Fibroblast of lung (primary cell): ENCODE measurements at regions not wholly inside any gene's neighbourhood (a gene's known extent, or its start where the extent isn't known, plus 50 kb on each side); places are given as distances from the start of the nearest gene placed in this dataset.
A peak's percentile ranks its signal among the peaks of the same experiment; 100 is the strongest.

Experiments used
- DNase-seq, 2 donors: peaks; one replicate each; pipeline versions ENCODE4 v3.0.0 to v3.0.0-alpha.2; 2010; ENCODE audit warnings: low read depth in 2 of 2
- H2AFZ ChIP-seq: 2 replicates; pipeline ENCODE4 v1.5.1; 2012; ENCODE audit warnings: low read length, control low read depth, inconsistent platforms
- H3K27ac ChIP-seq: 2 replicates; pipeline ENCODE4 v1.5.1; 2011; ENCODE audit warnings: low read length, control low read depth; ENCODE audit not compliant: insufficient read depth
- H3K27me3 ChIP-seq: 2 replicates; pipeline ENCODE4 v1.5.1; 2011; ENCODE audit warnings: mild to moderate bottlenecking, low read length; ENCODE audit not compliant: control insufficient read depth, insufficient read depth
- H3K36me3 ChIP-seq: 2 replicates; pipeline ENCODE4 v1.5.1; 2011; ENCODE audit warnings: low read length; ENCODE audit not compliant: control insufficient read depth, insufficient read depth
- H3K4me1 ChIP-seq: 2 replicates; pipeline ENCODE4 v1.5.1; 2011; ENCODE audit warnings: low read length; ENCODE audit not compliant: control insufficient read depth, insufficient read depth; ENCODE audit errors: extremely low read depth
- H3K4me2 ChIP-seq: 2 replicates; pipeline ENCODE4 v1.5.1; 2011; ENCODE audit warnings: low read length, control low read depth; ENCODE audit not compliant: insufficient read depth; ENCODE audit errors: extremely low read depth
- H3K4me3 ChIP-seq, 4 experiments: fragments of 200-600 bp in 1 of 4; sonication (generic) in 1 of 4; replicated peaks in 1 of 4; 2 replicates each; pipeline ENCODE4 v1.5.1; 2011 to 2016; ENCODE audit warnings: low read length in 4 of 4, low read depth in 3 of 4, mild to moderate bottlenecking in 3 of 4, control low read depth in 2 of 4, inconsistent platforms in 1 of 4, mixed read lengths in 1 of 4; ENCODE audit not compliant: insufficient read depth in 1 of 4; ENCODE audit errors: control extremely low read depth in 1 of 4
- H3K79me2 ChIP-seq: 2 replicates; pipeline ENCODE4 v1.5.1; 2012; ENCODE audit warnings: mild to moderate bottlenecking, low read length, inconsistent platforms; ENCODE audit not compliant: control insufficient read depth, insufficient read depth
- H3K9ac ChIP-seq: 2 replicates; pipeline ENCODE4 v1.5.1; 2011; ENCODE audit warnings: mild to moderate bottlenecking, low read length, control low read depth; ENCODE audit not compliant: insufficient read depth
- H3K9me3 ChIP-seq: 2 replicates; pipeline ENCODE4 v1.5.1; 2012; ENCODE audit warnings: low read depth, low read length; ENCODE audit not compliant: control insufficient read depth, insufficient read depth
- H4K20me1 ChIP-seq: 2 replicates; pipeline ENCODE4 v1.5.1; 2011; ENCODE audit warnings: low read length; ENCODE audit not compliant: control insufficient read depth, insufficient read depth; ENCODE audit errors: extremely low read depth
- CTCF ChIP-seq, 2 donors: IDR thresholded peaks in 1 of 2; conservative IDR thresholded peaks in 1 of 2; 1 replicate in 1 of 2; 2 replicates in 1 of 2; pipeline ENCODE4 v1.5.1; 2011 to 2012; ENCODE audit warnings: low read length in 2 of 2, control low read depth in 1 of 2, inconsistent platforms in 1 of 2, low read depth in 1 of 2, mild to moderate bottlenecking in 1 of 2
- EZH2 ChIP-seq: IDR thresholded peaks from 2 replicates; pipeline ENCODE4 v1.5.1; 2012; ENCODE audit warnings: low read length, control low read depth, mild to moderate bottlenecking; ENCODE audit errors: missing control alignments

- Histone ChIP-seq H3K27me3 (peaks cover 3% of the 10 kb centered on the region), H3K9ac (no peak overlapping the region), H3K79me2 (no peaks in the 10 kb centered on the region), H3K4me2 (no peak overlapping the region), H3K4me1 (no peaks in the 10 kb centered on the region), H3K4me3 (no peak overlapping the region), H3K27ac (no peak overlapping the region), H4K20me1 (no peaks in the 10 kb centered on the region), H2AFZ (no peak overlapping the region), H3K9me3 (no peaks in the 10 kb centered on the region), H3K36me3 (no peaks in the 10 kb centered on the region)
- no peak for DNase-seq
- no peak for TF ChIP-seq CTCF (conservative IDR thresholded peaks at IDR 0.05 in 1 of 2, IDR thresholded peaks at IDR 0.05 in 1 of 2; ENCODE audit: low read depth in 1 of 2, low read length in 2 of 2)
- TF ChIP-seq EZH2: no peak
Measured at GRCh38 chr11:32256466-32256865, 165.6 kb downstream of the RCN1 start.

DNA sequence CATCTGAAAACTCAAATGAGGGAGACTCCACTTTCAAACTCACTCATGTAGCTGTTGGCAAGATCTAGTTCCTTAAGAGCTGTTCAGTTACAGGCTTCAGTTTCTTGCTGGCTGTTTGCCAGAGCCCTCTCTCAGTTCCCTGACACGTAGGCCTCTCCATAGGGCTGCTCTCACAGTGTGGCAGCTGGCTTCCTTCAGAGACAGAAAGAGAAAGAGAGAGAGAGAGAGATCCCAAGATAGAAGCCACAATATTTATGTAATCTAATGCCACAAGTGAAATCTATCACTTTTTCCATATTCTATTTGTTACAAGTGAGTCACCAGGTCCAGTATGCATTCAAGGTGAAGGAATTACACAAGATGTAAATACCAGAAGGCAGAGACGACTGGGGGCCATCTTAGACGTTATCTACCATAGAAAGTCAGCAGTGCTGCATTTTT, 168.8 kb downstream of the RCN1 start:
- no peak overlapping the region for H3K27ac ChIP-seq
- TF ChIP-seq CTCF (conservative IDR thresholded peaks at IDR 0.05 in 1 of 2, IDR thresholded peaks at IDR 0.05 in 1 of 2; ENCODE audit: low read depth in 1 of 2, low read length in 2 of 2) (no peak), EZH2 (no peak)
- peak; percentile 81 to 99 for DNase-seq

GRCh38 chr11:32262367-32262766, 171.5 kb downstream of the RCN1 start:
- H4K20me1 ChIP-seq: no peaks in the 10 kb centered on the region
- TF ChIP-seq CTCF (conservative IDR thresholded peaks at IDR 0.05 in 1 of 2, IDR thresholded peaks at IDR 0.05 in 1 of 2; ENCODE audit: low read depth in 1 of 2, low read length in 2 of 2): no peak
- no peak for TF ChIP-seq EZH2
- H3K27ac ChIP-seq: no peak overlapping the region
- DNase-seq: no peak
- no peaks in the 10 kb centered on the region for H3K4me1 ChIP-seq
- H3K4me2 ChIP-seq: no peak overlapping the region
- H3K4me3 ChIP-seq: no peak overlapping the region
- no peaks in the 10 kb centered on the region for H3K9me3 ChIP-seq
- no peaks in the 10 kb centered on the region for H3K36me3 ChIP-seq
- H3K9ac ChIP-seq: no peak overlapping the region
- H3K79me2 ChIP-seq: no peaks in the 10 kb centered on the region
- H3K27me3 ChIP-seq: no peaks in the 10 kb centered on the region
- no peak overlapping the region for H2AFZ ChIP-seq

More for the DNA sequence above, 168.8 kb downstream of the RCN1 start:
- Histone ChIP-seq H4K20me1 (no peaks in the 10 kb centered on the region), H3K27me3 (peaks cover 3% of the 10 kb centered on the region), H3K4me1 (no peaks in the 10 kb centered on the region), H3K9ac (no peak overlapping the region), H3K4me3 (no peak overlapping the region), H3K9me3 (no peaks in the 10 kb centered on the region), H3K79me2 (no peaks in the 10 kb centered on the region), H3K4me2 (no peak overlapping the region), H2AFZ (no peak overlapping the region), H3K36me3 (no peaks in the 10 kb centered on the region)
